ENCODE measurements at regions not wholly inside any gene's neighbourhood (a gene's known extent, or its start where the extent isn't known, plus 50 kb on each side); places are given as distances from the start of the nearest gene placed in this dataset.

- ChIA-PET SMC1A (ENCODE audit: uncharacterized antibody, unreplicated experiment) (no interaction called here), CTCF (no interaction called here), POLR2A (no interaction called here), RAD21 (ENCODE audit: unreplicated experiment) (no interaction called here)
- 14% methylated on average over 3 of the region's 3 CpGs for WGBS (ENCODE audit: insufficient coverage, insufficient replicate concordance, low lambda C conversion rate, missing lambda C conversion rate)
- no peaks in the 10 kb centered on the region for H3K4me1 ChIP-seq (ENCODE audit: control insufficient read depth, insufficient read depth, low read length)
- FAIRE-seq (no peak), DNase-seq (ENCODE audit: low read depth, low spot score) (no peak), ATAC-seq (no peak)
- in situ Hi-C loops (cut with MboI) (no loop called here), intact Hi-C loops (cut with micrococcal nuclease; ENCODE audit: unreplicated experiment) (no loop called here)
- H2AFZ ChIP-seq (ENCODE audit: control insufficient read depth, low read depth, low read length) = no peak overlapping the region
- TF ChIP-seq FOS (IDR thresholded peaks at IDR 0.05; ENCODE audit: borderline replicate concordance, extremely low read depth, insufficient read length) (no peak), HSF1 (IDR thresholded peaks at IDR 0.05; ENCODE audit: low read depth, low read length) (no peak), ZNF592 (IDR thresholded peaks at IDR 0.05) (no peak), SMAD5 (IDR thresholded peaks at IDR 0.05; ENCODE audit: low read depth) (no peak), TAF1 (IDR thresholded peaks at IDR 0.05; ENCODE audit: borderline replicate concordance, low read depth, low read length) (no peak)
- H4K20me1 ChIP-seq (ENCODE audit: control insufficient read depth, insufficient read depth) = no peaks in the 10 kb centered on the region
- no peaks in the 10 kb centered on the region for H3K79me2 ChIP-seq (ENCODE audit: control insufficient read depth, insufficient read depth, low read length)
- H3K9me3 ChIP-seq (replicated peaks; ENCODE audit: control insufficient read depth, insufficient read depth, low read length) = no peaks in the 10 kb centered on the region
- no peaks in the 10 kb centered on the region for H3K36me3 ChIP-seq (ENCODE audit: control insufficient read depth in 2 of 2, insufficient read depth in 2 of 2, low read length in 1 of 2)
- no peak overlapping the region for H3K4me3 ChIP-seq
- no peak overlapping the region for H3K27ac ChIP-seq (ENCODE audit: control insufficient read depth, insufficient read depth)
- BruUV-seq (replicated peaks) = no TSS peak
- H3K27me3 ChIP-seq (replicated peaks in 1 of 2; ENCODE audit: control insufficient read depth in 2 of 2, insufficient read depth in 2 of 2, low read length in 1 of 2) = no peaks in the 10 kb centered on the region
- no peak overlapping the region for H3K9ac ChIP-seq (ENCODE audit: control insufficient read depth, insufficient read depth, low read length)
- H3K4me2 ChIP-seq (ENCODE audit: control insufficient read depth, insufficient read depth) = no peak overlapping the region
Observed at GRCh38 chr4:103292959-103293358, 94.8 kb upstream of the CENPE start.

Data from GM12878 (cell line).